ENCODE measurements at regions not wholly inside any gene's neighbourhood (a gene's known extent, or its start where the extent isn't known, plus 50 kb on each side); places are given as distances from the start of the nearest gene placed in this dataset.
"Not testable (repeated sequence)": the region's sequence is repeated elsewhere in the genome, so short reads cannot be mapped to it uniquely, and the experiment has no call there.

DNA sequence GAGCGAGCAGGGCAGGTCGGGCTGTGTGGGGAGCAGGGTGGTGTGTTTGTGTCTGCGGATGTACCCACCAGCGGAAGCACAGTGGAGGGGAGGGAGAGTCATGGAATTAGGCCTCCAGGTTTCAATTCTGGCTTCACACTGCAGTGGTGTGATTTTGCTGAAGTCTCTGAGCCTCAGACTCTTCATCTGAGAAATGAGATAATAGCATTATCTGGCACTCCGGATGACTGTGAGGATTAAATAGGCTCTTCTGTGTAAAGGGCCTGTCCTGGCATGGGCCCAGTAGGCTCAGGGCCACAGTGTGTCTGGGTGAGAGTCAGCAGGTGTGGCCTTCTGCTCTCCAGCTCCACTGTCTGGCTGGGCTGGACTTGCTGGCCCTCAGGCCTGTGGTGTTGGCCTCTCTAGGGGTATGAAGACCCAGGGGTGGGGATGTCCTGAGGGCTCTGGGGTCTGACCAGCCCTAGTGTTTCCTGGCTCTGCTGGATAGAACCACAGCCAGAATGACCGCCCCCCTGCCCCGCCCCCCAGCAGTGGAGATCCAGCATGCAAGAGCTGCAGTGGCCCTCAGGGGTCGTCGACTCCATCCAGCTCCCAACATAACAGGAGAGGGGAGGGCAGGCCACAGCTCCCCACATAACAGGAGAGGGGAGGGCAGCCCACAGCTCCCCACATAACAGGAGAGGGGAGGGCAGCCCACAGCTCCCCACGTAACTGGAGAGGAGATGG, 178.6 kb downstream of the RPS24 start:
- no peak for DNase-seq

DNA sequence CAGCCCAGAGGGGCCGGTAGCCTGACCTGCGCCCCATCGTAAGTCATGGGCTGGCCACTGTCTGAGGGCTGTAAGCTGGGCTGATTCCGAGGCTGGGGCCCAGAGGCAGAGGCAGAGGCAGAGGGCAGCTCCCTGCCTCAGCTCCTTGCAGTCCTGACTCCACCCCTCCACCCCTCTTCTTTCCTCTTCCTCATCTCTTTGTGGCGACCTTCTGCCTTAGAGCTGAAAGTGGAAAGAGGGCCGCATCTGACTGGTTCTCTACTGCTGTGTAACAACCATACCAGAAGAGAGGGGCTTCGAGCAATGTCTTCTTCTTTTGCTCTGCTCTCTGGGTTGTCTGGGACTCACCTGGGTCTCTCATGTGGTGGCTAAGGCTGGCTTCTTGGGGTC, 179.1 kb downstream of the RPS24 start:
- DNase-seq: no peak

DNA sequence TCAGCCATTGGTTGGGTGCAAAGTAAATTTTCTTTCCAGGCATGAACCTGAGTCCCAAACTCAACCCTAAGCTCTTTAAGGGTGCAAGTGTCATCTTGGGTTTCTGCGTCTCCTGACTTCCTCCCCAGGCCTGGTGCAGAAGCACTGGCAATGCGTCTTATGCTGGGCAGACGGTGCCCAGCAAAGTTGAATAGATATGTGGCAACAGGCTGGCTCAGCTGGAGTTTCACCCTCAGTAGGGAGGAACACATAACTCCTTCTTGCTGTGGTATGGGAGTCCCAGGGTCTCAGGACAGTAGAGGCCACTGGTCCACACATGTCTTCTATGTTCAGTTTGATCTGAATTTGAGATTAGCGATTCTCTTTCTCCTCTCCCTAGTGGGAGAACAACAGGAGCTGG, 181.3 kb downstream of the RPS24 start:
- DNase-seq: no peak

DNA sequence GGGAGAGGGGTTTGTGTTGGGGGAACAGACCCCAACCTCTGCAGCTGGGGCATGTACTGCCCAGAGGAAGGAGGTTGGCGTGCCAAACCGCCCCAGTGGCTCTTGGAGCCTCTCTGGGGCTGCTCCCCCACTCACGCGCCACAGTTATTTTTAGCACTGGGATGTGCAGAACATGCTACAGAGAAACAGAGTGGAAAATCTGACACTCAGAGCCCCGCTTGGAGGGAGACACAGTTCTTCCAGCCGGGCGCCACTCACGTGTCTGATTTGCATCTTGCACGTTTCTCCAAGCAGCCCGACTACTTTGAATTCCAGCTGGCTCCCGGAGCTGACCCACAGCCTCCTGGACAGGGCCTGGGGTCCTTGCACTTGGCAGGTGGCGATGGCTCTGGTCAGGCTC, 182.0 kb downstream of the RPS24 start:
- DNase-seq: no peak

DNA sequence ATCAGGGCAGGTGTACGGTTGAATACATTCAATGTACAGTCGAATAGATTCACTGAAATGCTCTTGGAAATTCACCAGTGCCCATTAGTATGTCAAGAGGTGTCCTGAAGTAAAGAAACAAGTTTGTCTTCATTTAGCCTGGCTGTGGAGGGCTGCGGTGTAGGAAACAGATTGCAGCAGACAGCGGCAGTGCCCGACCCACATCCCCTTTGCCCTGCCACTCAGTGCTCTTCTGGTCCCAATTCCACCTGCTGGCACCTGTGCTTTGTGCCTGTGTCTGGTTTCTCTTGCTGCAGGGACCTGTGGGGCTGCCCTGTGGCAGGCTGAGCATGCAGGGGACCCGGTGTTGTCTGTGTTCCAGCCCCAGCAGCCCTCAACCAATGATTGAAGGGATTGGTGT, 183.7 kb downstream of the RPS24 start:
- no peak for DNase-seq

DNA sequence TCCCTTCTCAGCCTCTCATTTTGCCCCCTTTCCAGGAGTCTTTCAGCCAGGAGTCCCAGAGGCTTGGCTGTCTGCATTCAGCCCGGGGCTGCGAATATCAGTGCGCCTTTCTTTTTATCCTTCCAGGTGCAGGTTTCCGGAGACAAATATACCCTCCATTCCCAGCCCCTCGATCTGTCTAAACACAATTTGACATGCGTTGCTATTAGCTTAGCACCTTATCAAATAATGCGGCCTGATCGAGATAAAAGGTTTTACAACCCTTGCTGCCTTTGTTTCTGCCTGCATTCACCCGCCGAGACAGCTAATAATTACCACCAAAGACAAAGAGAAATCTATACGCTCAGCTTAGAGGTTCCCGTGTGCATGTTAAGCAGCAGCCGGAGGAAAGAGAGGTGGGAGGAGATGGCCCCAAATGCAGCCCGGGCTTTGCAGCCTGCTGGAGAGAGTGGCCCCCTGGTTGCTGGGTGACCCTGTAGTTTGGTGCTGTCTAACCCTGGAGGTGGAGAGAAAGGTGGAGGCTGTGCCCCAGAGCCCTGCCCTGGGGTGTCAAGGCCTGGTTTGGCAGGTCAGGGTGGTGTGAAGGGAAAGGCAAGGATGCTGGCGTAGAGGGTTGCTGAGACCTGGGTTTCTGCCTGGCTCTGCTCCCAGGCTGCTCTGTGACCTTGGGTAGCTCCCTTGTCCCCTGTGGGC, 185.3 kb downstream of the RPS24 start:
- peak; percentile 42 for DNase-seq

- not testable (repeated sequence) for DNase-seq
These were observed 185.9 kb downstream of the RPS24 start for GRCh38 chr10:78219568-78219967.

DNA sequence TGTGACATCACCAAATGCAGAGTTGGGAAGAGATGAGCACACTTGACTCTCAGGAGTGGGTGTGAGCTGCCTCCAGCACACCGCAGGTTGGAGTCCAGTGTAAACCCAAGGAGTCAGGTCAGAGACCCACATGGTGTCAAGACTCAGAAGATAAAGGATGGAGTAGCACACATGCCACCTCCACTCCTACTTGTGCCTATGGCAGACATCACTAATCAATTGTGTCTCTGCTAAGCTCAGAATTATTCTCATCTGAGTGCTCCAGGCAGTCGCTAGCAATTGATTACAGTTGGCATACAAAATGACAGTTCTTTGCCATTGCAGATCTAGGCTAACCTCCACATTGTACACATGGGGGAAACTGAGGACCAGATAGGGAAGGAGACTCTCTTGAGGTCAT, 187.1 kb downstream of the RPS24 start:
- DNase-seq: no peak

DNA sequence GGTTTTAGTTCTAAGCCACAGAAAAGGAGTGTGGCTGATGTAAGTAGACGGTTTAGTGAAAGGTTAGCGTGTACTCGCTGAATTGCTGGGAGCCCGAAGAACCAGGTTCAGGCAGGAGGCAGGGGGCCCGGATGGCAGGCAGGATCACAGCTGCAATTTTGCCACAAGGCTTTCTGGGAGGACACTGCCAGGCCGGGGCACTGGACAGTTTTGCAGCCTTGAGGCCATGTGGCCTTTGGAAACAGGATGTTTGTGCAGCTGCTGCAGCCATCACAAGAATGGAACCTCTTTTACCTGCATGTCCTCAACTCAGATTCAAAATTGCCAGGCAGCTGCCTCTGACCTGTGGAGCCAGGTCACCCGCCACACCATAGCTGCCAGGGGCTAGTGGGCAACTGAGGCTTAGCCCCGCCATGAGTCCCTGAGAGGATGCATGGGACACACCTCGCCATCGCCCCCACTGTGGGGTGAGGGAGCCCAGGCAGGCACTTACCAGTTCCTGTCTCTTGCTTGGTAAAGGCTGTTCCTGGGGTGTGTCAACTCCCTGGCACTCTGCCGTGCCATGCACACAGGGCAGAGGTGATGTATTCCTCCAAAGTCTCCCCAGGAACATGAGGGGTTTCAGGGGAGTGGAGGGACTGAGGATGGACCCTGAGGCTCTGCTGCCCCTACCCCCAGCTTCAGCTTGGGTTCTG, 188.6 kb downstream of the RPS24 start:
- DNase-seq: no peak

DNA sequence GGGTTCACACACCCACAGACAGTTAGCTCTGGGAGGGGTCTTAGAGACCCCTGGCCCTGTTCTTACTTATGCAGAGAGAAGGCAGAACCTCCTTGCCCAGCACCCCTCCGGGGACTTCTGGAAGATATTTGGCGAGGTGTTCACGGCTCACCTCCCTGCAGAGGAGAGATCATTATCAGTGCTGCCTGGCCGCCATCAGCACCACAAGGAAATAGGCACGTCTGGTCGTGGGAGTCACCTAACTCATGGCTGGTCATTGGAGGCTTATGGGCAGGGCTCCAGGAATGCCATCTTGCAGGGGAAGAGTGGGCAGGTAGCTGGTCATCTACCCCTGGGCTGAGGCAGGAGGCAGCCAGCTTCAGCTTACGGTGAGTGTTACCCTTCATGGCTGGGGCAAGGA, 189.4 kb downstream of the RPS24 start:
- no peak for DNase-seq

DNA sequence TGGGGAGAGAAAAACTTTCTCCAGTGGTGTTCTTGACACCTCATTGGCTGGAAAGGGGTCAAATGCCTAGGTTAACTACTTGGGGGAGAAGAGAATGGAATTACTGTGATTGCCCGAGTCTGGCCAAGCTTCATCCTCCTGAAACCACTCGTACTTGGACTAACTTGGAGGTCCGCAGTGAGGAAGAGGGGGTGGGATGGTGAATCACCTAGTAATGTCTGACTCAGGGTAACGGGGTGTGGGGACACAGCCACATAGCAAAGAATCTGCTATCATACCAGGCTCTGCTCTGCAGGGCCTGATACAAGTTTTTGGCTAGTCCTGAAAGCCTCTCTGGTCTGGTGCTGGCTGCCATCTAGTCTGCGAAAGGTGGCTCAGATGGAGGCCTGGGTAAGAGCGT, 190.9 kb downstream of the RPS24 start:
- no peak for DNase-seq

DNA sequence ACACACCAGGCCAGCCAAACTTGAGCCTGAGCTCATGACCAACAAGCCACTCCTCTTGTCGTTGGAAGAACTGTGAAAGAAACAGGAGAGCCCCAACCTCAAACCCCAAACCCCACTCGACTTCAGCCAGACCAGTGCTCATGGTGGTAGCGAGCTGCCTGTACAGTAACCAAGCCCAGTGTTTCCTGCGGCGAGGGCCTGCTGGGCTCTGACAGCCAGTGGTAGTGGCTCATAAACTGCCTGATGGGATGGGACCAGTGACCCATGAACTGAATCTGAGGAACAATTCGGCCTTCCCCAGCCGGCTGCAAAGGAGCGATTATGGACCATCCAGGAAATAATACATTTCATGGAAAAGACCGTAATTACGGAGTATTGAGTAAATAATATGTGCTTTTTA, 191.9 kb downstream of the RPS24 start:
- DNase-seq: no peak

DNA sequence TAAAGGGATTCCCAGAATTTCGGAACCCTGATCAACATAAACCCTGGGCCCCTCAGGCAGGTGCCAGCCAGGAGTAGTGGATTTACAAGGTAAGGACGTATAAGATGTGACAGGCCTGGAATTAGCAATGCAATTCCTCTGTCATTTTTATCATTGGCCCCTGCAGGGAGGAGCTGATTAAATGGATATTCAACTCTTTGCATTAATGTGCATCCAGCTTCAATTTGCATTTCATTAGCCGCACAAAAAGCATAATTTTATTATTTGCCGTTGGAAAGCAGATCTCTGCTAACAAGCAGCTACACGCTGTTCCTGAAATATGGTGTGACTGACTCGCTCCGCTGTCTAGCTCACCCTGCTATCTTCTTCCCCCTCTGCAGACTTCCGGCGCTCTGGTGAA, 195.8 kb downstream of the RPS24 start:
- DNase-seq: no peak

DNA sequence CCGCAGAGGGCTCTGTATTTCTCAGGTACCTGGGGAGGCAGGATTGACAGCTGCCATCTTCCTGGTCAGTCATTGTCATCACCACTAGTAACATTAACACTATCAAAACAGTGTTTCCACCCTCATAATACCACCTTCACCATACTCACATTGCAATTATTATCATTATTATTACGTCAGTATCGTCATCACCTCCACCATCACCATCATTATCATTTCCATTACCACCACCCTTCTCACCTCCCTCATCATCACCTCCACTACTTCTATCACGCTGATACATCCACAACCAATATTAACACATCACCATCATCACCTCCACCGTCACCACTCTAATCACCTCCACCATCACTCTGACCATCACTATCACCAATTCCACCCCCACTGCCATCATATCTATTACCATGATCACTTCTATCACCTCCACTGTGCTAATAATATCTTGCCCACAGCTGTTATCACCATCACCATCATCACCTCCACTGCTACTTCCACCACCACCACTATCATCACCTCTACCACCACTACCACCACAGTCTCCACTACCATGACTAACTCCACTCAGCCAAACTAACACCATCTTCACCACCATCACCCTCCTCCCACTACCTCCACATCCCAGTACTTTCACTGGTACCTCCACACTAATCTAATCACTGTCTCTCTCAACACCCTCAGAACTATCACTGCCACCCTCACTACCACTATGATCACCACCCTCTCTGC, 196.4 kb downstream of the RPS24 start:
- DNase-seq: no peak

- no peak for DNase-seq
These were observed 197.7 kb downstream of the RPS24 start for GRCh38 chr10:78231327-78231726.

DNA sequence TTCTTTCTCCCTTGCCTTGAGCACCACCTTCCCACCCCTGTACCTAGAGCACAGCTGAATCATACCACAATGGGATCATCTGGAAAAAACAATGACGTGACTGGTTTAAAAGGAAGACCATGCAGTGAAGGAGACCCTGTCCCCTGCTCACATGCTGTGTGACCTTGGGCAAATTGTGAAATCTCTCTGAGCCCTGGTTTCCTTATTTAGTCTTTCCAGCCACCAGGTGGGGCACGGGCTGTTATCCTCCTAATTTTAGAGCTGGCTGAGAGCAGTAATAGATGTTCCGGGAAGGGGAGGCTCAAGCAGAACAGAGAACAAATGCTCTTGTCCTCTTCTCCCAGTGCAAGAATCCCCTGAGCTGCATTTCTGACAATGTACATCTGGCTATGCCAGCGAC, 198.3 kb downstream of the RPS24 start:
- DNase-seq: no peak

DNA sequence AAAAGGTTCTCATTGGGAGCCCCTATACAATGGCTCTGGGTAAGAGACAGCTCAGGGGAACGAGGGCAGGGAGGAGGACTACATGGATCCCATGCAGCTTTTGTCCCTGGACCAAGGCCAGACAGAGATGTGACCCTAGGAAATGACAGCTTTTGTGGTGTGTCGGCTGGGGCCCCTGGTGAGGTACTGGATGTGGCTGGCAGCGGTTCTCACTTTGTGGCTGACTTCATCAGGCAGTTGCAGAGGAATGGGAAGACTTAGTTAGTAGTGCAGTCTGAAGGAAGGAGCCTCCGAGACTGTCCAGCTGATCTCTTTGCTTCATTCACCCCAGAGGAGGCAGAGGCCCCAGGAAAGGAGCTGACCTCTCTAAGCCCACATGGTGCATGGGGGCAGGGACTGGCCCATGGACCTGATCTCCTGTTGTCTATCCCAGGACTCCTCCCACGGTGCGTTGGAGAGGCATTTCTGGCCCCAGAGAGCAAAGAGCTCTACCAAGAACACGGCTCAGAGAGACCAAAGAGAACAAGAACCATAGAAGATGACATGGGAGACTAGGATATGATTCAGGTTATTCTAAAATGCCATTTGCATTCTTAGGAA, 202.9 kb downstream of the RPS24 start:
- no peak for DNase-seq

- DNase-seq: not testable (repeated sequence)
These were observed 204.3 kb downstream of the RPS24 start for GRCh38 chr10:78237951-78238350.

DNA sequence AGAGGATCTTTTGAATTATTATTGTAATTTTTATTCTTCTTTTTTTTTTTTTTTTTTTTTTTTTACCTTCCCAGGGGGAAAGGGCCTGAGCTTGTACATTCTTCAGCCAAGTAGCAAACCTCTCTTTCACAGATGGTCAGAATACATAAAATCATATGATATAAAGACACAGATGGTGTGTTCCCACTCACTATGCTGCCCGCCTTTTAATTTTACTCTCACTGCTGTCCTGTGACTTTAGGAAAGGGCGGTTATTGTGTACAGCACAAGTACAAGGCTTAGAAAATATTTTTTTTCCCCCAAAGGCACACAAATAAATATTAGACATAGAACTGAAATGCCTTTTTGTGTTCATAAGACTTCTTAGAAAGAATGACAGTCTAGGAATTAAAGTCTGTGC, 213.6 kb downstream of the RPS24 start:
- no peak for DNase-seq

- no peak for DNase-seq
These were observed 214.2 kb downstream of the RPS24 start for GRCh38 chr10:78247821-78248220.

GRCh38 chr10:78248651-78249464, 215.2 kb downstream of the RPS24 start:
- no peak for DNase-seq

- DNase-seq: no peak
These were observed 216.0 kb downstream of the RPS24 start for GRCh38 chr10:78249690-78250089.

Measured in NCI-H1436 (cell line).